ENCODE measurements at regions not wholly inside any gene's neighbourhood (a gene's known extent, or its start where the extent isn't known, plus 50 kb on each side); places are given as distances from the start of the nearest gene placed in this dataset.

DNA sequence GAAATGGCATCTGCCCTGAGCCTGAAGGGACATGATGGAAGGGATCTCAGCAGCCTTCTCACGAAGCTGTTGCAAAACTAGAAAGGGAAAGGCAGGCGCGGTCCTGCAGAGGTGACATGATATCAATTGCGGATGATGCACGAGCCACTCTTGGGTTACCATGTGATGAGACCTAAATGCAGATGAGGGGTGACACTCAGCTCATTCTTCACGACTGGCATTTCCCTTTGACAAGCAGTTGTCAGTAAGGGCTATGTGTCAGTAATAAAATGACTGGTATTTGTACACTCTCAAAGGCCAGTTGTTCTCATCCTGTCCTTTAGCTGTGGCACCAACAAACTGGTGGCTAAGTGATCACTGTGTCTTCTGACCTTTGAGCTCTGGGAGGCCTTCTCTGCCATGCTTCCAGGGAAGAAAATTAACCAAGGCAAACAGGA is 273.6 kb downstream of the ETAA1 start:
- TF ChIP-seq POLR2A (IDR thresholded peaks at IDR 0.05; ENCODE audit: low read depth, low read length): no peak
- TF ChIP-seq, protein P1, sequence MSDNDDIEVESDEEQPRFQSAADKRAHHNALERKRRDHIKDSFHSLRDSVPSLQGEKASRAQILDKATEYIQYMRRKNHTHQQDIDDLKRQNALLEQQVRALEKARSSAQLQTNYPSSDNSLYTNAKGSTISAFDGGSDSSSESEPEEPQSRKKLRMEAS (IDR thresholded peaks at IDR 0.05; ENCODE audit: insufficient read depth, insufficient read length): no peak
- TF ChIP-seq, protein P2, sequence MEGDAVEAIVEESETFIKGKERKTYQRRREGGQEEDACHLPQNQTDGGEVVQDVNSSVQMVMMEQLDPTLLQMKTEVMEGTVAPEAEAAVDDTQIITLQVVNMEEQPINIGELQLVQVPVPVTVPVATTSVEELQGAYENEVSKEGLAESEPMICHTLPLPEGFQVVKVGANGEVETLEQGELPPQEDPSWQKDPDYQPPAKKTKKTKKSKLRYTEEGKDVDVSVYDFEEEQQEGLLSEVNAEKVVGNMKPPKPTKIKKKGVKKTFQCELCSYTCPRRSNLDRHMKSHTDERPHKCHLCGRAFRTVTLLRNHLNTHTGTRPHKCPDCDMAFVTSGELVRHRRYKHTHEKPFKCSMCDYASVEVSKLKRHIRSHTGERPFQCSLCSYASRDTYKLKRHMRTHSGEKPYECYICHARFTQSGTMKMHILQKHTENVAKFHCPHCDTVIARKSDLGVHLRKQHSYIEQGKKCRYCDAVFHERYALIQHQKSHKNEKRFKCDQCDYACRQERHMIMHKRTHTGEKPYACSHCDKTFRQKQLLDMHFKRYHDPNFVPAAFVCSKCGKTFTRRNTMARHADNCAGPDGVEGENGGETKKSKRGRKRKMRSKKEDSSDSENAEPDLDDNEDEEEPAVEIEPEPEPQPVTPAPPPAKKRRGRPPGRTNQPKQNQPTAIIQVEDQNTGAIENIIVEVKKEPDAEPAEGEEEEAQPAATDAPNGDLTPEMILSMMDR (IDR thresholded peaks at IDR 0.05; ENCODE audit: extremely low read depth in 1 of 2, insufficient read depth in 1 of 2, low read depth in 1 of 2, low read length in 2 of 2): no peak
- TF ChIP-seq JUN (IDR thresholded peaks at IDR 0.05; ENCODE audit: borderline replicate concordance, insufficient read depth, insufficient read length, low read depth): no peak
- no peak for TF ChIP-seq POLR2AphosphoS5 (IDR thresholded peaks at IDR 0.05; ENCODE audit: insufficient read depth, low read depth, low read length)
- no peak for TF ChIP-seq EZH2 (IDR thresholded peaks at IDR 0.05; ENCODE audit: borderline replicate concordance, low read depth, low read length, severe bottlenecking)
- TF ChIP-seq MYC (IDR thresholded peaks at IDR 0.05; ENCODE audit: low read depth, low read length): no peak
- TF ChIP-seq FOS (IDR thresholded peaks at IDR 0.05; ENCODE audit: borderline replicate concordance, insufficient read depth, low read length): no peak
